Thymus (tissue), 11 donors: ENCODE measurements at regions not wholly inside any gene's neighbourhood (a gene's known extent, or its start where the extent isn't known, plus 50 kb on each side); places are given as distances from the start of the nearest gene placed in this dataset.
A peak's percentile ranks its signal among the peaks of the same experiment; 100 is the strongest.
"Not testable (repeated sequence)": the region's sequence is repeated elsewhere in the genome, so short reads cannot be mapped to it uniquely, and the experiment has no call there.

Experiments used
- DNase-seq, 9 donors: peaks; one replicate each; pipeline ENCODE4 v3.0.0-alpha.2; 2013; ENCODE audit warnings: low spot score in 9 of 9, low read depth in 6 of 9, missing footprints in 1 of 9
- H3K27ac ChIP-seq, 2 donors: one replicate each; pipeline ENCODE4 v1.5.1; 2013; ENCODE audit warnings: control low read depth in 1 of 2, low read depth in 1 of 2, low read length in 1 of 2, mild to moderate bottlenecking in 1 of 2, moderate library complexity in 1 of 2
- H3K27me3 ChIP-seq, 2 donors: one replicate each; pipeline ENCODE4 v1.5.1; 2013; ENCODE audit warnings: low read length in 1 of 2; ENCODE audit not compliant: control insufficient read depth in 2 of 2, insufficient read depth in 1 of 2
- H3K36me3 ChIP-seq, 2 donors: one replicate each; pipeline ENCODE4 v1.5.1; 2013; ENCODE audit warnings: low read length in 1 of 2, mild to moderate bottlenecking in 1 of 2, moderate library complexity in 1 of 2; ENCODE audit not compliant: control insufficient read depth in 2 of 2, insufficient read depth in 2 of 2
- H3K4me1 ChIP-seq, 2 donors: one replicate each; pipeline ENCODE4 v1.5.1; 2013; ENCODE audit warnings: low read length in 2 of 2; ENCODE audit not compliant: control insufficient read depth in 2 of 2, insufficient read depth in 2 of 2
- H3K4me3 ChIP-seq, 2 donors: one replicate each; pipeline ENCODE4 v1.5.1; 2013; ENCODE audit warnings: low read length in 2 of 2, control low read depth in 1 of 2, mild to moderate bottlenecking in 1 of 2
- H3K9me3 ChIP-seq, 2 donors: one replicate each; pipeline ENCODE4 v1.5.1; 2013; ENCODE audit warnings: low read length in 1 of 2, mild to moderate bottlenecking in 1 of 2; ENCODE audit not compliant: control insufficient read depth in 2 of 2, insufficient read depth in 1 of 2
- WGBS: extraction: QIAGEN DNeasy Blood & Tissue Kit; methylation state at CpG from one replicate; pipeline ENCODE4 v1.1.7; 2013; 5-methylcytosine and 5-hydroxymethylcytosine counted together
- donor health status: healthy.

- not testable (repeated sequence) for H3K4me3 ChIP-seq, DNase-seq
- 95% methylated on average over 4 of the region's 5 CpGs for WGBS
Measured at GRCh38 chr6:147651-148050, 144.6 kb upstream of the DUSP22 start.

GRCh38 chr6:148051-148984 lies 144.0 kb upstream of the DUSP22 start:
- H3K9me3 ChIP-seq, DNase-seq, H3K4me1 ChIP-seq, H3K4me3 ChIP-seq, H3K36me3 ChIP-seq, H3K27ac ChIP-seq, H3K27me3 ChIP-seq: not testable (repeated sequence)
- WGBS: 88% methylated on average over 61 of the region's 61 CpGs

More at GRCh38 chr6:147651-148050, 144.6 kb upstream of the DUSP22 start:
- H3K27me3 ChIP-seq, H3K4me1 ChIP-seq, H3K36me3 ChIP-seq, H3K27ac ChIP-seq, H3K9me3 ChIP-seq: not testable (repeated sequence)

GRCh38 chr6:150147-150546 lies 142.1 kb upstream of the DUSP22 start:
- 26% methylated on average over 1 of the region's 1 CpG for WGBS
- not testable (repeated sequence) for H3K4me3 ChIP-seq, H3K9me3 ChIP-seq, H3K27me3 ChIP-seq, H3K4me1 ChIP-seq, H3K36me3 ChIP-seq
- DNase-seq: peak in 5 of 9 donors; percentile 37 to 81 (median 50)
- peak overlapping the region in 1 of 2 donors; percentile 84 for H3K27ac ChIP-seq

DNA sequence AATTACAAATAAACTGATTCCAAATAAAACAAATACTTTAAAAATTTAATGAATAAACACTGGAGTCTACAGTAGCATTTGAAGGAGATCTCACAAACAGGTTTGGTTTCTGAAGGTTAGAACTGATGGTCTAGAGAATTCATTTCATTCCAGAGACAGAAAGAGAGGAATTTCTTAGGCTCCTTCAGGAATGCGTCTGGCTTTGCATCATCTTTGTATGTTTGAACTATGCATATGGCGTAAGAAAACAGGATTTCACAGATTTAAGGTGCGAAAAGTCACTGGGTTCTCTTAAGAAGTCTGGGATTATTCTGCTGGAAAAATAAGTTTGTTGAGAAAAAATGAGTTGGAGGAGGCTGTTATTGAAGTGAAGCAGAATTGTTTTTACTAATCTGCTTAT lies 139.9 kb upstream of the DUSP22 start:
- not testable (repeated sequence) for H3K27ac ChIP-seq, H3K27me3 ChIP-seq, H3K4me3 ChIP-seq, H3K9me3 ChIP-seq, DNase-seq, H3K36me3 ChIP-seq
- H3K4me1 ChIP-seq: peaks cover 9 to 18% of the 10 kb centered on the region in 2 donors
- WGBS: 97% methylated on average over 3 of the region's 3 CpGs

DNA sequence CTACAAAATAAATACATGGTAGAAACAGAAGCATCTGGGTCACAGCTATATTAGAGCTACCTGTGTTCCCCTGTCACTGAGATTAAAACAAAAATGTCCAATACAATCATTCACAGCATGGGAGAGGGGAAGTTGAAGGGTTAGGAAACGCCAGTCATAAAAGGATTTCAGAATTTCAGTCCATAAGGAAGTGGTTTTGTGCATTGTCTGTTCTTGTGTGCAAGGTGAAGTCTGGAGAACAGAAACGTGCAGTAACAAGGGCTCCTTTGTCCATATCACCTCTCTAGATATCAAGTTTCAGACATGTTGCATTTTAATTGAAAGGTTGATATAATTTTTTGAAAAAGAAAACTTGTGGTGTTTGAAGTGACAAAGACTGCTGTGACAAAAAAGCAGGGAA lies 139.3 kb upstream of the DUSP22 start:
- H3K27me3 ChIP-seq, H3K27ac ChIP-seq, DNase-seq, H3K9me3 ChIP-seq, H3K4me3 ChIP-seq, H3K36me3 ChIP-seq: not testable (repeated sequence)
- H3K4me1 ChIP-seq: peaks cover 9 to 18% of the 10 kb centered on the region in 2 donors
- WGBS: 2% methylated on average over 2 of the region's 2 CpGs

DNA sequence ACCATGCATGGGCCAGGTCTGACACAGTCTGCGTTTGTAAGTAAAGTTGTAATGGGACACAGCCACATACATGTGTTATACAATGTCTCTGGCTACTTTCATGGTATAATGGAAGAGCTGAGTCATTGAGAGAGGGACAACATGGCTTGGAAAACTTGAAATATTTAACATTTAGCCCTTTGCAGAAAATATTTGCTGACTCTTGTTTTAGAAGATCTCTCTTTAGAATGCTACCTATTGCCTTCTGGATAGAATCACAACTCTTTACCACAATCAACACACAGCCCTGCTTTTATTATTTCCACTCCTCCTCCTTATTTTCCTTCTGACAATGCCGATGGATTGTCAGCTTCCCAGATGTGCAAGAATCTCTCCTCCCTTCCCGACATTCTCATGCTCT lies 138.4 kb upstream of the DUSP22 start:
- H3K36me3 ChIP-seq, DNase-seq, H3K27ac ChIP-seq, H3K9me3 ChIP-seq, H3K4me3 ChIP-seq, H3K27me3 ChIP-seq: not testable (repeated sequence)
- peaks cover 9 to 18% of the 10 kb centered on the region in 2 donors for H3K4me1 ChIP-seq
- WGBS: 92% methylated on average over 3 of the region's 3 CpGs

- WGBS: 77% methylated on average over 9 of the region's 9 CpGs
- H3K4me3 ChIP-seq: not testable (repeated sequence)
Measured at GRCh38 chr6:154321-155092, 137.8 kb upstream of the DUSP22 start.

DNA sequence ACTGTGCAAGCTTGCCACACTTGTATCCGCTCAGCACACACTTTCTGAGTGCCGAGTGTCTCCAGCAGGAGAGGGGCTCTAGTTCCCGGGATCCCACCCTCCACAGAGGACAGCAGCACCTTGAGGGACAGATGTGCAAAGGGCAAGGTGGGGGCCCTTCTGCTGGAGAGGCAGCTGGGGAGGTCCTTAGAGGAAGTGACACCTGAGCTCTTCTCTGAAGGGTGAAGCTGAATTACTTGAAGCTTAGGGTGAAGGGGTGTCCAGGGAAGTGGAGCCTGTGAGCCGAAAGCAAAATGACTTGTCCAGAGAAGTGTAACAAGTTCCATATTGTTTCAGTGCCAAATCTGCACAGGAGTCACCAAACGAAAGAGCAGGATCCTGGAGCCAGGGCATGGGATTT lies 136.3 kb upstream of the DUSP22 start:
- H3K27ac ChIP-seq: no peak overlapping the region
- H3K4me1 ChIP-seq: peaks cover 5 to 15% of the 10 kb centered on the region in 2 donors
- H3K27me3 ChIP-seq: no peaks in the 10 kb centered on the region
- H3K36me3 ChIP-seq: no peaks in the 10 kb centered on the region
- no peaks in the 10 kb centered on the region for H3K9me3 ChIP-seq
- DNase-seq: no peak
- 89% methylated on average over 5 of the region's 5 CpGs for WGBS
- no peak overlapping the region for H3K4me3 ChIP-seq

More at GRCh38 chr6:154321-155092, 137.8 kb upstream of the DUSP22 start:
- not testable (repeated sequence) for H3K27me3 ChIP-seq, DNase-seq, H3K36me3 ChIP-seq, H3K27ac ChIP-seq, H3K9me3 ChIP-seq
- H3K4me1 ChIP-seq: peaks cover 7 to 16% of the 10 kb centered on the region in 2 donors
